Caco-2 (cell line): ENCODE measurements at regions not wholly inside any gene's neighbourhood (a gene's known extent, or its start where the extent isn't known, plus 50 kb on each side); places are given as distances from the start of the nearest gene placed in this dataset.

Experiments used
- BruUV-seq: library from RNA; stranded (reverse); fragments of 400-500 nt; replicated peaks from 2 replicates; lab custom pipeline; 2021; lab: Mats Ljungman, UMichigan
- CTCF ChIA-PET: fragments of 300-600 bp; sonication (Branson Sonifier 250); formaldehyde crosslinking; loops from one replicate; lab custom pipeline; 2022; ENCODE audit warnings: antibody characterized with exemption; lab: Charles Lee
- POLR2A ChIA-PET: fragments of 300-600 bp; sonication (Branson Sonifier 250); formaldehyde crosslinking; loops from one replicate; lab custom pipeline; 2022; ENCODE audit warnings: antibody characterized with exemption; lab: Charles Lee
- DNase-seq, 2 experiments: peaks; one replicate each; pipeline versions ENCODE4 v3.0.0 to v3.0.0-alpha.2; 2020 to 2022
- H3K27me3 ChIP-seq: replicated peaks from 2 replicates; pipeline ENCODE4 v1.6.0; 2011; ENCODE audit warnings: low read length; ENCODE audit not compliant: control insufficient read depth, insufficient read depth
- H3K36me3 ChIP-seq: 2 replicates; pipeline ENCODE4 v1.5.1; 2011; ENCODE audit warnings: low read length; ENCODE audit not compliant: control insufficient read depth, insufficient read depth
- H3K4me1 ChIP-seq: fragments of 250-450 bp; sonication (Bioruptor Pico); 2 replicates; pipeline ENCODE4 v1.5.1; 2020; ENCODE audit warnings: mild to moderate bottlenecking
- H3K4me3 ChIP-seq: 2 replicates; pipeline ENCODE4 v1.5.1; 2011; ENCODE audit warnings: low read depth, mild to moderate bottlenecking, control low read depth, low read length
- H3K9me3 ChIP-seq: fragments of 250-450 bp; sonication (Bioruptor Pico); 2 replicates; pipeline ENCODE4 v1.5.1; 2020; ENCODE audit warnings: mild to moderate bottlenecking, moderate library complexity
- H3K27ac Mint-ChIP-seq: one replicate; pipeline ENCODE4 v1.8.0; 2022; ENCODE audit warnings: mixed read lengths; ENCODE audit not compliant: unreplicated experiment
- H3K27me3 Mint-ChIP-seq: one replicate; pipeline ENCODE4 v1.8.0; 2022; ENCODE audit warnings: mixed read lengths; ENCODE audit not compliant: insufficient read depth, unreplicated experiment
- H3K36me3 Mint-ChIP-seq: one replicate; pipeline ENCODE4 v1.8.0; 2022; ENCODE audit warnings: mild to moderate bottlenecking, mixed read lengths; ENCODE audit not compliant: insufficient read depth, unreplicated experiment
- H3K4me1 Mint-ChIP-seq: one replicate; pipeline ENCODE4 v1.8.0; 2022; ENCODE audit warnings: low read depth, mixed read lengths; ENCODE audit not compliant: unreplicated experiment
- H3K4me3 Mint-ChIP-seq: one replicate; pipeline ENCODE4 v1.8.0; 2022; ENCODE audit warnings: mild to moderate bottlenecking, moderate library complexity, mixed read lengths; ENCODE audit not compliant: unreplicated experiment
- H3K9me3 Mint-ChIP-seq: one replicate; pipeline ENCODE4 v1.8.0; 2022; ENCODE audit warnings: mixed read lengths; ENCODE audit not compliant: unreplicated experiment
- intact Hi-C: fragments of 100-400 bp; cut with micrococcal nuclease; formaldehyde crosslinking; loops from one replicate; pipeline ENCODE4 v1.10.0; 2022; ENCODE audit not compliant: unreplicated experiment
- TF ChIP-seq, protein P1 (sequence below), 2 experiments: fragments of 200-600 bp in 1 of 2; IDR thresholded peaks; 1 replicate in 1 of 2; 2 replicates in 1 of 2; pipeline versions ENCODE4 v1.5.1 to v1.8.0; 2011 to 2022; ENCODE audit warnings: antibody characterized with exemption in 1 of 2, control low read depth in 1 of 2, inconsistent platforms in 1 of 2, low read depth in 1 of 2, low read length in 1 of 2, mild to moderate bottlenecking in 1 of 2, moderate library complexity in 1 of 2; ENCODE audit not compliant: insufficient read depth in 1 of 2, severe bottlenecking in 1 of 2, unreplicated experiment in 1 of 2

DNA sequence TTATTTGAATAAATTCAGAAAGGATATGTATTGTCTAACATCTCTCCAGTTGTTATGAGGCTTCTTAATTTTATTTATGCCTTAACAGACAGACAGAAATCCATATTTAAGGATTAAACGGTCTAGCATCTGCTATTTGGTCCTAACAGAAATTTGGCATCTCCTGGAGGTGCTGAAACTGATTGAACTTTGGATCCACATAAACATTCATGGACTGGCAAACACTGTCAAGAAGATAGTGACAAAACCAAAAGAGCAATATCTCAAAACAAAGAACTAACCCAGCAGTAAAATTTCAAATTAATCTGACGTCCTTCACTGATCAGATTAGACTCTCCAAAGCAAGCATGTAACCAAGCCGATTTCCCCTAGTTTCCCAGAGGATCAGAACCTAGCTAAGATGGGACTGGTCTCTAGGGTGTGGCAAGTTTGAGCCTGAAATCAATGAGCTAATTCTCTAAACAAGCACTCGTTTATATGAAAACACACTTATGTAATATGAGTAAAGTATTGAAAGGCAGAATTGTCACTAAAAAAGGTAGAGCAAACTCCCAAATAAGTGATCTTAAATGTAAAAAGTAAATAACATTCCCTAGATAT is 139.5 kb downstream of the NOL4 start:
- no peaks in the 10 kb centered on the region for H3K36me3 Mint-ChIP-seq
- TF ChIP-seq, protein P1, sequence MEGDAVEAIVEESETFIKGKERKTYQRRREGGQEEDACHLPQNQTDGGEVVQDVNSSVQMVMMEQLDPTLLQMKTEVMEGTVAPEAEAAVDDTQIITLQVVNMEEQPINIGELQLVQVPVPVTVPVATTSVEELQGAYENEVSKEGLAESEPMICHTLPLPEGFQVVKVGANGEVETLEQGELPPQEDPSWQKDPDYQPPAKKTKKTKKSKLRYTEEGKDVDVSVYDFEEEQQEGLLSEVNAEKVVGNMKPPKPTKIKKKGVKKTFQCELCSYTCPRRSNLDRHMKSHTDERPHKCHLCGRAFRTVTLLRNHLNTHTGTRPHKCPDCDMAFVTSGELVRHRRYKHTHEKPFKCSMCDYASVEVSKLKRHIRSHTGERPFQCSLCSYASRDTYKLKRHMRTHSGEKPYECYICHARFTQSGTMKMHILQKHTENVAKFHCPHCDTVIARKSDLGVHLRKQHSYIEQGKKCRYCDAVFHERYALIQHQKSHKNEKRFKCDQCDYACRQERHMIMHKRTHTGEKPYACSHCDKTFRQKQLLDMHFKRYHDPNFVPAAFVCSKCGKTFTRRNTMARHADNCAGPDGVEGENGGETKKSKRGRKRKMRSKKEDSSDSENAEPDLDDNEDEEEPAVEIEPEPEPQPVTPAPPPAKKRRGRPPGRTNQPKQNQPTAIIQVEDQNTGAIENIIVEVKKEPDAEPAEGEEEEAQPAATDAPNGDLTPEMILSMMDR (IDR thresholded peaks at IDR 0.05; ENCODE audit: insufficient read depth in 1 of 2, low read depth in 1 of 2, low read length in 1 of 2, severe bottlenecking in 1 of 2, unreplicated experiment in 1 of 2), result no peak
- no peaks in the 10 kb centered on the region for H3K4me1 ChIP-seq
- intact Hi-C loops, result no loop called here
- no peak for DNase-seq
- no peaks in the 10 kb centered on the region for H3K36me3 ChIP-seq
- peaks cover under 1% of the 10 kb centered on the region for H3K27me3 Mint-ChIP-seq
- H3K4me1 Mint-ChIP-seq, result no peaks in the 10 kb centered on the region
- H3K4me3 Mint-ChIP-seq, result no peak overlapping the region
- no peaks in the 10 kb centered on the region for H3K9me3 Mint-ChIP-seq
- H3K27ac Mint-ChIP-seq, result no peak overlapping the region
- no peaks in the 10 kb centered on the region for H3K9me3 ChIP-seq
- no TSS peak for BruUV-seq
- H3K27me3 ChIP-seq, result no peaks in the 10 kb centered on the region
- H3K4me3 ChIP-seq, result no peak overlapping the region
- ChIA-PET CTCF (no interaction called here), POLR2A (no interaction called here)

DNA sequence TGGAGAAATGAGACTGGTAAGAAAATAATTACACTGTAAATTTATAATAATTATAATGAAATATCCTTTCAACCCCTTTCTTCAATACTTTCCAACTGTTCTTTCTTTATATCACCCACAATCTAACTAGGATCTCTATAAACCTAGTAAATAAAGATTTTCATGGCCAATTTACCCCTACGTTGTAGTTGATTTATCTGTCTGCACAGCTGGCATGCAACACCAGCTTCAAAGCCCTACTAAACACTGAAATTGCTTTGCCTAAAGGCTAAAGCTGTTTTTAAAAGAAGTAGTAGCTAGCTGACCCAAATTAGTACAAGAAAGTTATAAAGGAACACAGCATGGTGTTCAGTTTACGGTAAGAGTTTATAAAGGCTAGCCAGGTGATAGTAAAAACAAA is 140.1 kb downstream of the NOL4 start:
- no peak for DNase-seq
- H3K4me3 Mint-ChIP-seq, result no peak overlapping the region
- no peak overlapping the region for H3K27ac Mint-ChIP-seq
- Histone ChIP-seq H3K4me3 (no peak overlapping the region), H3K4me1 (no peaks in the 10 kb centered on the region), H3K27me3 (no peaks in the 10 kb centered on the region), H3K36me3 (no peaks in the 10 kb centered on the region), H3K9me3 (no peaks in the 10 kb centered on the region)
- H3K36me3 Mint-ChIP-seq, result no peaks in the 10 kb centered on the region
- no peaks in the 10 kb centered on the region for H3K27me3 Mint-ChIP-seq
- H3K9me3 Mint-ChIP-seq, result no peaks in the 10 kb centered on the region
- CTCF ChIA-PET, result no interaction called here
- intact Hi-C loops, result no loop called here
- H3K4me1 Mint-ChIP-seq, result no peaks in the 10 kb centered on the region
- POLR2A ChIA-PET, result no interaction called here
- no TSS peak for BruUV-seq
- TF ChIP-seq, protein P1 (IDR thresholded peaks at IDR 0.05; ENCODE audit: insufficient read depth in 1 of 2, low read depth in 1 of 2, low read length in 1 of 2, severe bottlenecking in 1 of 2, unreplicated experiment in 1 of 2), result no peak

DNA sequence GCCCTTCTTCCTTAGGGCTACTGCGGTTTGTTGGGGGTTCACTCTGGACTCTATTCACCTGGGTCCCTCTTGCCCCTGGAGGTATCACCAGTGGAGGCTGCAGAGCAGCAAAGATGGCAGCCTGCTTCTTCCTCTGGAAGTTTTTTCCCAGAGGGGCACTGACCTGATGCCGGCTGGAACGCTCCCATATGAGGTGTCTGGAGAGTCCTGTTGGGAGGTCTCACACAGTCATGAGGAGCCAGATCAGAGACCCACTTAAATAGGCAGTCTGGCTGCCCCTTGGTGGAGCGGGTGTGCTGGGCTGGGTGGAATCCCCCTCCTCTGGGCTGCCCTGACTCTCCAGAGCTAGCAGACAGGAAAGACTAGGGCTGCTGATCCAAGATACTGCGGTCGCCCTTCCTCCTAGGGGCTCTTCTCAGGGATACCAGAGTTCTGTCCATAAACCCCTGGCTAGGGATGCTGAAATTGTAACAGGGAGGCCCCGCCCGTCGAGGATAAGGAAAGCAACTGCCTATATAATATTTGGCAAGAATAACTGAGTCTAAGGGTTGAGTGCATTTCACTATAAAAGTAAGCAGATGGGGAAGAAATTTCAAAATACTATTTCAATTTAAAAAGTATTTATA is 140.7 kb downstream of the NOL4 start:
- no peak for DNase-seq
- H3K27me3 Mint-ChIP-seq, result no peaks in the 10 kb centered on the region
- no TSS peak for BruUV-seq

More for the DNA sequence above, 140.7 kb downstream of the NOL4 start:
- Histone ChIP-seq H3K9me3 (no peaks in the 10 kb centered on the region), H3K4me1 (no peaks in the 10 kb centered on the region), H3K4me3 (no peak overlapping the region), H3K27me3 (no peaks in the 10 kb centered on the region), H3K36me3 (no peaks in the 10 kb centered on the region)
- TF ChIP-seq, protein P1 (IDR thresholded peaks at IDR 0.05; ENCODE audit: insufficient read depth in 1 of 2, low read depth in 1 of 2, low read length in 1 of 2, severe bottlenecking in 1 of 2, unreplicated experiment in 1 of 2), result no peak
- ChIA-PET CTCF (no interaction called here), POLR2A (no interaction called here)
- H3K4me3 Mint-ChIP-seq, result no peak overlapping the region
- intact Hi-C loops, result no loop called here
- no peaks in the 10 kb centered on the region for H3K4me1 Mint-ChIP-seq
- H3K9me3 Mint-ChIP-seq, result no peaks in the 10 kb centered on the region
- H3K27ac Mint-ChIP-seq, result no peak overlapping the region
- no peaks in the 10 kb centered on the region for H3K36me3 Mint-ChIP-seq
